BE2C (cell line): ENCODE measurements at regions not wholly inside any gene's neighbourhood (a gene's known extent, or its start where the extent isn't known, plus 50 kb on each side); places are given as distances from the start of the nearest gene placed in this dataset.

ENCODE experiments used
- DNase-seq: peaks from one replicate; pipeline ENCODE4 v3.0.0-alpha.2; 2020
- H3K27me3 ChIP-seq: fragments of 250-450 bp; sonication (Bioruptor Pico); 2 replicates; pipeline ENCODE4 v1.5.1; 2020; ENCODE audit warnings: mild to moderate bottlenecking
- H3K36me3 ChIP-seq: fragments of 250-450 bp; sonication (Bioruptor Pico); 2 replicates; pipeline ENCODE4 v1.5.1; 2020; ENCODE audit warnings: mild to moderate bottlenecking
- H3K4me1 ChIP-seq: fragments of 250-450 bp; sonication (Bioruptor Pico); 2 replicates; pipeline ENCODE4 v1.5.1; 2020
- H3K4me3 ChIP-seq: 2 replicates; pipeline ENCODE4 v1.5.1; 2011; ENCODE audit warnings: low read depth, low read length
- H3K9me3 ChIP-seq: fragments of 250-450 bp; sonication (Bioruptor Pico); 2 replicates; pipeline ENCODE4 v1.5.1; 2020
- CTCF ChIP-seq: IDR thresholded peaks from 2 replicates; pipeline ENCODE4 v1.5.1; 2012; ENCODE audit warnings: mild to moderate bottlenecking, low read depth, low read length

- H3K27me3 ChIP-seq: no peaks in the 10 kb centered on the region
- no peak for TF ChIP-seq CTCF
- no peak for DNase-seq
Observed at GRCh38 chr5:28780083-28780692, 1741.8 kb upstream of the CDH9 start.

GRCh38 chr5:28779161-28779754 is 1740.9 kb upstream of the CDH9 start:
- peak; percentile 75 for TF ChIP-seq CTCF
- Histone ChIP-seq H3K4me1 (peaks cover 2% of the 10 kb centered on the region; the same call in 1 of the 2 replicates), H3K36me3 (no peaks in the 10 kb centered on the region), H3K4me3 (no peak overlapping the region), H3K27me3 (no peaks in the 10 kb centered on the region), H3K9me3 (no peaks in the 10 kb centered on the region)
- DNase-seq: peak; percentile 27

More at GRCh38 chr5:28780083-28780692, 1741.8 kb upstream of the CDH9 start:
- Histone ChIP-seq H3K4me1 (peaks cover 2% of the 10 kb centered on the region; the same call in 1 of the 2 replicates), H3K4me3 (no peak overlapping the region), H3K36me3 (no peaks in the 10 kb centered on the region), H3K9me3 (no peaks in the 10 kb centered on the region)

- Histone ChIP-seq H3K4me1 (peaks cover 9% of the 10 kb centered on the region), H3K4me3 (no peak overlapping the region), H3K36me3 (no peaks in the 10 kb centered on the region), H3K9me3 (no peaks in the 10 kb centered on the region), H3K27me3 (no peaks in the 10 kb centered on the region)
- DNase-seq: no peak
- TF ChIP-seq CTCF: no peak
Observed at GRCh38 chr5:28770307-28770706, 1731.9 kb upstream of the CDH9 start.

- DNase-seq: peak; percentile 61
- H3K4me1 ChIP-seq: peaks cover 5% of the 10 kb centered on the region
- TF ChIP-seq CTCF: peak; percentile 55
Observed at GRCh38 chr5:28766565-28767158, 1728.3 kb upstream of the CDH9 start.

GRCh38 chr5:28751396-28751795 is 1713.0 kb upstream of the CDH9 start:
- no peaks in the 10 kb centered on the region for H3K36me3 ChIP-seq
- no peaks in the 10 kb centered on the region for H3K27me3 ChIP-seq
- DNase-seq: no peak
- no peaks in the 10 kb centered on the region for H3K9me3 ChIP-seq
- no peak overlapping the region for H3K4me3 ChIP-seq
- no peaks in the 10 kb centered on the region; the same call in 1 of the 2 replicates for H3K4me1 ChIP-seq
- no peak for TF ChIP-seq CTCF

More at GRCh38 chr5:28766565-28767158, 1728.3 kb upstream of the CDH9 start:
- Histone ChIP-seq H3K9me3 (no peaks in the 10 kb centered on the region), H3K36me3 (no peaks in the 10 kb centered on the region), H3K27me3 (no peaks in the 10 kb centered on the region), H3K4me3 (no peak overlapping the region)

- Histone ChIP-seq H3K9me3 (no peaks in the 10 kb centered on the region), H3K4me3 (no peak overlapping the region), H3K4me1 (no peaks in the 10 kb centered on the region; the same call in 1 of the 2 replicates), H3K27me3 (no peaks in the 10 kb centered on the region), H3K36me3 (no peaks in the 10 kb centered on the region)
- DNase-seq: no peak
- no peak for TF ChIP-seq CTCF
Observed at GRCh38 chr5:28750251-28750650, 1711.9 kb upstream of the CDH9 start.
